ENCODE measurements at regions not wholly inside any gene's neighbourhood (a gene's known extent, or its start where the extent isn't known, plus 50 kb on each side); places are given as distances from the start of the nearest gene placed in this dataset.
"Not testable (repeated sequence)": the region's sequence is repeated elsewhere in the genome, so short reads cannot be mapped to it uniquely, and the experiment has no call there.

DNA sequence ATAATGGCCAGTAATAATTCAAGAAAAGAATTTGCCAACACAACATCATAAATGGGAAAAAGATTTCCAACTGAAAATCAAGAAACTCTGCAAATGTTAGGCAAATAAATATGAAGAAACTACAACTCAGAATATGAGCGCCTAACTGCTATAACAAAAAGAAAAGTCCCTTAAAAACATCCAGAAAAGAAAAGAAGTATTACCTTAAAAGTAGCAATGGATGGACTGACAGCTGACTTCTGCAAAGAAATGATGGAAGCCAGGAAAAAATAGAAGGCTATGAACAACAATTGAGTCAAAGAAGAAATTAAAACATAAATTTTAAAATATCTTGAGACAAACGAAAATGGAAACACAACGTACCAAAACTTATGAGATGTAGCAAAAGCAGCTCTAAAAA is 482.3 kb upstream of the ZNF507 start:
- no CpG with 5 or more reads among the region's 3 CpGs for WGBS (ENCODE audit: insufficient coverage, insufficient read length)
- Histone ChIP-seq H3K27me3 (ENCODE audit: control insufficient read depth, insufficient read depth, low read length) (no peaks in the 10 kb centered on the region), H3K9me3 (ENCODE audit: control insufficient read depth, insufficient read depth, low read length) (no peaks in the 10 kb centered on the region), H3K27ac (ENCODE audit: low read length) (no peak overlapping the region), H3K36me3 (ENCODE audit: control insufficient read depth, insufficient read depth, low read length) (no peaks in the 10 kb centered on the region), H3K4me3 (ENCODE audit: low read length) (no peak overlapping the region), H3K4me1 (ENCODE audit: control insufficient read depth, insufficient read depth, low read length) (no peaks in the 10 kb centered on the region)
- no peak for DNase-seq (ENCODE audit: low read depth, low spot score)

DNA sequence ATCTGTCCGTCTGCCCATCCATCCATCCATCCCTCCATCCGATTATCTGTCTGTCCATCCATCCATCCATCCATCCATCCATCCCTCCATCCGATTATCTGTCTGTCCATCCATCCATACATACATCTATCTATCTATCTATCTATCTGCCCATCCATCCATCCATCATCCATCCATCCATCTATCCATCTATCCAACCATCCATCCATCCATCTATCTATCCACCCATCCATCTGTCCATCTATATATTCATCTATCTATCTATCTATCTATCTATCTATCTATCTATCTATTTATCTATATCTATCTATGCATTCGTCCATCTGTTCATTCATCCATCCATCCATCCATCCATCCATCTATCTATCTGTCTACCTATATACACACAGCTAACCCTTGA is 471.1 kb upstream of the ZNF507 start:
- no CpG with 5 or more reads among the region's 4 CpGs for WGBS (ENCODE audit: insufficient coverage, insufficient read length)

GRCh38 chr19:31875591-31875990 is 469.8 kb upstream of the ZNF507 start:
- no peak overlapping the region for H3K27ac ChIP-seq (ENCODE audit: low read length)
- H3K27me3 ChIP-seq (ENCODE audit: control insufficient read depth, insufficient read depth, low read length): no peaks in the 10 kb centered on the region
- no peaks in the 10 kb centered on the region for H3K9me3 ChIP-seq (ENCODE audit: control insufficient read depth, insufficient read depth, low read length)
- DNase-seq (ENCODE audit: low read depth, low spot score): no peak
- WGBS (ENCODE audit: insufficient coverage, insufficient read length): no CpG with 5 or more reads among the region's 16 CpGs
- no peaks in the 10 kb centered on the region for H3K36me3 ChIP-seq (ENCODE audit: control insufficient read depth, insufficient read depth, low read length)
- H3K4me3 ChIP-seq (ENCODE audit: low read length): no peak overlapping the region
- H3K4me1 ChIP-seq (ENCODE audit: control insufficient read depth, insufficient read depth, low read length): no peaks in the 10 kb centered on the region

More for the DNA sequence above, 471.1 kb upstream of the ZNF507 start:
- Histone ChIP-seq H3K27ac (ENCODE audit: low read length) (no peak overlapping the region), H3K9me3 (ENCODE audit: control insufficient read depth, insufficient read depth, low read length) (no peaks in the 10 kb centered on the region), H3K27me3 (ENCODE audit: control insufficient read depth, insufficient read depth, low read length) (no peaks in the 10 kb centered on the region), H3K36me3 (ENCODE audit: control insufficient read depth, insufficient read depth, low read length) (no peaks in the 10 kb centered on the region), H3K4me1 (ENCODE audit: control insufficient read depth, insufficient read depth, low read length) (no peaks in the 10 kb centered on the region), H3K4me3 (ENCODE audit: low read length) (no peak overlapping the region)
- DNase-seq (ENCODE audit: low read depth, low spot score): no peak

- no peak for DNase-seq (ENCODE audit: low read depth, low spot score)
- H3K4me1 ChIP-seq (ENCODE audit: control insufficient read depth, insufficient read depth, low read length): no peaks in the 10 kb centered on the region
- WGBS (ENCODE audit: insufficient coverage, insufficient read length): no CpG with 5 or more reads among the region's 2 CpGs
- no peaks in the 10 kb centered on the region for H3K36me3 ChIP-seq (ENCODE audit: control insufficient read depth, insufficient read depth, low read length)
- no peaks in the 10 kb centered on the region for H3K9me3 ChIP-seq (ENCODE audit: control insufficient read depth, insufficient read depth, low read length)
- H3K27ac ChIP-seq (ENCODE audit: low read length): no peak overlapping the region
- H3K4me3 ChIP-seq (ENCODE audit: low read length): no peak overlapping the region
- no peaks in the 10 kb centered on the region for H3K27me3 ChIP-seq (ENCODE audit: control insufficient read depth, insufficient read depth, low read length)
These were observed 465.1 kb upstream of the ZNF507 start for GRCh38 chr19:31880283-31880682.

GRCh38 chr19:31881988-31882387 is 463.4 kb upstream of the ZNF507 start:
- DNase-seq (ENCODE audit: low read depth, low spot score): no peak
- H3K4me1 ChIP-seq (ENCODE audit: control insufficient read depth, insufficient read depth, low read length): no peaks in the 10 kb centered on the region
- H3K27ac ChIP-seq (ENCODE audit: low read length): no peak overlapping the region
- H3K27me3 ChIP-seq (ENCODE audit: control insufficient read depth, insufficient read depth, low read length): no peaks in the 10 kb centered on the region
- no peak overlapping the region for H3K4me3 ChIP-seq (ENCODE audit: low read length)
- H3K36me3 ChIP-seq (ENCODE audit: control insufficient read depth, insufficient read depth, low read length): no peaks in the 10 kb centered on the region
- WGBS (ENCODE audit: insufficient coverage, insufficient read length): no CpG with 5 or more reads among the region's 7 CpGs
- H3K9me3 ChIP-seq (ENCODE audit: control insufficient read depth, insufficient read depth, low read length): no peaks in the 10 kb centered on the region

DNA sequence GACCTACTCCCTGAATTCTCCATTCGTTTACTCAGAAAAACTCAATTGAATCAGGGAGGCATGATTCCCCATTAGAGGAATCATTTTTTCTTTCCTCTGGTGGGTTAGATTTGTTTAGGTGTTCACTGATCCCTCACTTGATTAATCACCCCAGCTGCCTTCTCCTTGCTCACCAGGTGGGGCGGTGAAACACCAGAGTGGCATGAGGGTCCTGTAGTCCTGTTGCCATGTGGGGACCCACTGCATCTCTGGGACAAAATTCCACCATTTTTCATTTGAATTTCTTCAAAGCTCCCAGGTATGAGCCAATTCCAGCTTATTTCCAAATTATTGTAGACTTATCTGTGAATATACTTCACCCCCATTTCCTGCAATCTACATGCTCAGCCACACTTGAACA is 462.7 kb upstream of the ZNF507 start:
- WGBS (ENCODE audit: insufficient coverage, insufficient read length): no CpG with 5 or more reads among the region's 2 CpGs
- Histone ChIP-seq H3K27me3 (ENCODE audit: control insufficient read depth, insufficient read depth, low read length) (no peaks in the 10 kb centered on the region), H3K9me3 (ENCODE audit: control insufficient read depth, insufficient read depth, low read length) (no peaks in the 10 kb centered on the region), H3K36me3 (ENCODE audit: control insufficient read depth, insufficient read depth, low read length) (no peaks in the 10 kb centered on the region), H3K4me1 (ENCODE audit: control insufficient read depth, insufficient read depth, low read length) (no peaks in the 10 kb centered on the region), H3K27ac (ENCODE audit: low read length) (no peak overlapping the region), H3K4me3 (ENCODE audit: low read length) (no peak overlapping the region)
- DNase-seq (ENCODE audit: low read depth, low spot score): no peak

GRCh38 chr19:31883296-31883990 is 462.0 kb upstream of the ZNF507 start:
- Histone ChIP-seq H3K36me3 (ENCODE audit: control insufficient read depth, insufficient read depth, low read length) (no peaks in the 10 kb centered on the region), H3K27ac (ENCODE audit: low read length) (no peak overlapping the region), H3K9me3 (ENCODE audit: control insufficient read depth, insufficient read depth, low read length) (no peaks in the 10 kb centered on the region), H3K4me3 (ENCODE audit: low read length) (no peak overlapping the region), H3K4me1 (ENCODE audit: control insufficient read depth, insufficient read depth, low read length) (no peaks in the 10 kb centered on the region), H3K27me3 (ENCODE audit: control insufficient read depth, insufficient read depth, low read length) (no peaks in the 10 kb centered on the region)
- no CpG with 5 or more reads among the region's 17 CpGs for WGBS (ENCODE audit: insufficient coverage, insufficient read length)
- DNase-seq (ENCODE audit: low read depth, low spot score): no peak

- H3K27ac ChIP-seq (ENCODE audit: low read length): no peak overlapping the region
- no peaks in the 10 kb centered on the region for H3K4me1 ChIP-seq (ENCODE audit: control insufficient read depth, insufficient read depth, low read length)
- no peak overlapping the region for H3K4me3 ChIP-seq (ENCODE audit: low read length)
- WGBS (ENCODE audit: insufficient coverage, insufficient read length): no CpG with 5 or more reads among the region's 8 CpGs
- H3K27me3 ChIP-seq (ENCODE audit: control insufficient read depth, insufficient read depth, low read length): no peaks in the 10 kb centered on the region
- H3K36me3 ChIP-seq (ENCODE audit: control insufficient read depth, insufficient read depth, low read length): no peaks in the 10 kb centered on the region
- no peak for DNase-seq (ENCODE audit: low read depth, low spot score)
- H3K9me3 ChIP-seq (ENCODE audit: control insufficient read depth, insufficient read depth, low read length): no peaks in the 10 kb centered on the region
These were observed 460.0 kb upstream of the ZNF507 start for GRCh38 chr19:31885280-31885853.

GRCh38 chr19:31890230-31890629 is 455.2 kb upstream of the ZNF507 start:
- Histone ChIP-seq H3K27ac (ENCODE audit: low read length) (no peak overlapping the region), H3K9me3 (ENCODE audit: control insufficient read depth, insufficient read depth, low read length) (no peaks in the 10 kb centered on the region), H3K36me3 (ENCODE audit: control insufficient read depth, insufficient read depth, low read length) (no peaks in the 10 kb centered on the region), H3K27me3 (ENCODE audit: control insufficient read depth, insufficient read depth, low read length) (no peaks in the 10 kb centered on the region), H3K4me1 (ENCODE audit: control insufficient read depth, insufficient read depth, low read length) (no peaks in the 10 kb centered on the region), H3K4me3 (ENCODE audit: low read length) (no peak overlapping the region)
- no peak for DNase-seq (ENCODE audit: low read depth, low spot score)
- no CpG with 5 or more reads among the region's 9 CpGs for WGBS (ENCODE audit: insufficient coverage, insufficient read length)

- DNase-seq (ENCODE audit: low read depth, low spot score): no peak
- no CpG with 5 or more reads among the region's 2 CpGs for WGBS (ENCODE audit: insufficient coverage, insufficient read length)
These were observed 453.4 kb upstream of the ZNF507 start for GRCh38 chr19:31892060-31892459.

GRCh38 chr19:31893491-31893890 is 451.9 kb upstream of the ZNF507 start:
- not testable (repeated sequence) for H3K36me3 ChIP-seq (ENCODE audit: control insufficient read depth, insufficient read depth, low read length); DNase-seq (ENCODE audit: low read depth, low spot score); H3K4me1 ChIP-seq (ENCODE audit: control insufficient read depth, insufficient read depth, low read length); H3K4me3 ChIP-seq (ENCODE audit: low read length); H3K9me3 ChIP-seq (ENCODE audit: control insufficient read depth, insufficient read depth, low read length); H3K27me3 ChIP-seq (ENCODE audit: control insufficient read depth, insufficient read depth, low read length); H3K27ac ChIP-seq (ENCODE audit: low read length)
- no CpG with 5 or more reads among the region's 4 CpGs for WGBS (ENCODE audit: insufficient coverage, insufficient read length)

More at GRCh38 chr19:31892060-31892459, 453.4 kb upstream of the ZNF507 start:
- no peaks in the 10 kb centered on the region for H3K27me3 ChIP-seq (ENCODE audit: control insufficient read depth, insufficient read depth, low read length)
- H3K4me1 ChIP-seq (ENCODE audit: control insufficient read depth, insufficient read depth, low read length): no peaks in the 10 kb centered on the region
- H3K36me3 ChIP-seq (ENCODE audit: control insufficient read depth, insufficient read depth, low read length): no peaks in the 10 kb centered on the region
- H3K4me3 ChIP-seq (ENCODE audit: low read length): no peak overlapping the region
- no peak overlapping the region for H3K27ac ChIP-seq (ENCODE audit: low read length)
- H3K9me3 ChIP-seq (ENCODE audit: control insufficient read depth, insufficient read depth, low read length): no peaks in the 10 kb centered on the region

All from iPS DF 6.9 (cell line).